SKM-1 treated with dmso at 0.1 percent for 144 hours (cell line): ENCODE measurements at regions not wholly inside any gene's neighbourhood (a gene's known extent, or its start where the extent isn't known, plus 50 kb on each side); places are given as distances from the start of the nearest gene placed in this dataset.

Source experiments
- DNase-seq: peaks from one replicate; lab custom pipeline; 2025; ENCODE audit not compliant: unreplicated experiment; lab: John Stamatoyannopoulos, UW

DNA sequence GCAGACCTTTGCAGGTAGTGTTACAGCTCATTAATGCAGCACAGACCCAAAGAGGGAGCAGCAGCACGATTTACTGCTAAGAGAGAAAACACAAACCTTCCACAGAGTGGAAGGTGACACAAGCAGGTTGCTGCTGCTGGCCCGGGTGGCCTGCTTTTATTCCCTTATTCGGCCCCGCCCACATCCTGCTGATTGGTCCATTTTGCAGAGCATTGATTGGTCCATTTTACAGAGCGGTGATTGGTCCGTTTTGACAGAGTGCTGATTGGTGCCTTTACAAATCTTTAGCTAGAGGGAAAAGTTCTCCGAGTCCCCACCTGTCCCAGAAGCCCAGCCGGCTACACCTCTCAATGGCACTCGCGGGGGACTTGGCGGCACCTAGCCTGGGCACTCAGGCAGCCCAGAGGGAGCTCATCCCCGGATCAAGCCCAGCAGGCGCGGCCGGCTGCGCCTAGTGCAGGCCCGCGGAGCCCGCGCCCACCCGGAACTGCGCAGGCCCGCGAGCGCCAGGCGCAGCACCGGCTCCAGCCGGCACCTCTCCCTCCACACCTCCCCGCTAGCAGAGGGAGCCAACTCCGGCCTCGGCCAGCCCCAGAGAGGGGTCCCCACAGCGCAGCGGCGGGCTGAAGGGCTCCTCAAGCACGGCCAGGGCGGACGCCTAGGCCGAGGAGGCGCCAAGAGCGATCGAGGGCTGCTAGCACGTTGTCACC, 825.6 kb upstream of the HS6ST1 start:
- no peak for DNase-seq

GRCh38 chr2:129152514-129152913, 827.0 kb upstream of the RAB6C start:
- DNase-seq: no peak

GRCh38 chr2:129160879-129161278, 818.6 kb upstream of the RAB6C start:
- no peak for DNase-seq

DNA sequence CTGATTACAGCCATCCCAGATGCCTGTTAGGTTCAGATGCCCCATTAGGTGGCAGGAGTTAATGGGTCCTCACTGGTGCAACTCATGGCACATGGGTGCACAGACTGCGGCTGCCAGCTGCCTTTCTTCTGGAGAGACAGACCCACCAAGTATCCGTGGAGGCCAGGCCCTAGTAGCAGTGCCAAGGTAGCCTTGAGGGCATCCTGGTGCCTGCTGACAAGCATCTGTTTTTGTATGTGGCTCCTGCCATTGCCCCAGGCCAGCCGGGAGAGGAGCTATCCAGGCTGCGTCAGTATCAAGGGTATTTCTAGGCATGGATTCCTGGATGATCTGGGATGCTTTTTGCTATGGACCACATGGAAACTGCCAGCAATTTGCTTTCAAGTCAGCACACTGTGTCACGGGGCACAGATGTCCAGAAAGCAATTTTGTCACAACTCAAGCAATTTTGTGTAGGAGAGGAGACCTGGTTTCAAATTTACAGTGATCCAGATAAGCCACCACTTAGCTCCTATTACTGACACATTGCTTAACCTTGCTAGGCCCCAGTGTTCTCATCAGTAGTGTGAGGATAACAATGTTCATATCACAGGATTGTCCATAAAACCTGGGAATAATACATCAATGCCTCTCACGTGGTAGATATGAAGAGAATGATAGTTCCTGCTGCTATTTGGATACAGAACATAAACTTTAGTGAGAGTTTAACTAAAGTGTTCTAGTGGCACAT, 815.1 kb upstream of the RAB6C start:
- no peak for DNase-seq

GRCh38 chr2:129165006-129165405, 814.5 kb upstream of the RAB6C start:
- DNase-seq: no peak

DNA sequence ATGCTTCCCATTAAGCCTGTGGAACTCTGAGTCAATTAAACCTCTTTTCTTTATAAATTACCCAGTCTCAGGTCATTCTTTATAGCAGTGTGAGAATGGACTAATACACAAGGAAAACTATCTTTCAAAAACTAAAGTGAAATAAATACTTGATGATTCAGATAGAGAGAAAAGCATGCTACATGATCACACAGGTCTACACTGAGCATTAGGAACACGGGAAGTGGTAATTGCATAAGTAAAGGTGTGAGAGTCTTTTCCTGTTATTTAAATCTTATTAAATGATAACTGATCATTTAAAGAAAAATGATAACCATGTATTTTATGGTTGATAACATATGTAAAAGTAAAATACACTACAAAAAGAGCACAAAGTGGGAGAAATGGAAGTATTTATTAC, 812.0 kb upstream of the RAB6C start:
- no peak for DNase-seq

- no peak for DNase-seq
Measured at GRCh38 chr2:129170570-129170969, 808.9 kb upstream of the RAB6C start.

- no peak for DNase-seq
Measured at GRCh38 chr2:129174143-129174542, 805.3 kb upstream of the RAB6C start.

DNA sequence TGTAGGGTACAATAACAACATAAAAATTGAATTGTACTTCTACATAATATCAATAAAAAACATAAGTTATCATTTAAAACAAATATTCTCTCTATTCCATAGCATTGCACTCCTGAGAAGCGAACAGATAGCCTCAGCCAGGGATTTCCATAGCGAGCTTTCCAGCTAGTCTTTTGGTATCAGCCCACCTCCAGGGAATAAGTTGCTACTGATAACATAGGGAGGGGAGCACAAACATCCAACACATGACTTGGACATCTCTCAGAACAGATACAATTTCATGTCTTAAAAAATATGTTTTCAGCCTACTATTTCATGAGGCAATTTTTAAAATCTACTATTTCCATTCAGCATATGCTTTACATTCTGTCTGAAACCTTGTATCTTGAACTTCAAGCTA, 804.4 kb upstream of the RAB6C start:
- no peak for DNase-seq

DNA sequence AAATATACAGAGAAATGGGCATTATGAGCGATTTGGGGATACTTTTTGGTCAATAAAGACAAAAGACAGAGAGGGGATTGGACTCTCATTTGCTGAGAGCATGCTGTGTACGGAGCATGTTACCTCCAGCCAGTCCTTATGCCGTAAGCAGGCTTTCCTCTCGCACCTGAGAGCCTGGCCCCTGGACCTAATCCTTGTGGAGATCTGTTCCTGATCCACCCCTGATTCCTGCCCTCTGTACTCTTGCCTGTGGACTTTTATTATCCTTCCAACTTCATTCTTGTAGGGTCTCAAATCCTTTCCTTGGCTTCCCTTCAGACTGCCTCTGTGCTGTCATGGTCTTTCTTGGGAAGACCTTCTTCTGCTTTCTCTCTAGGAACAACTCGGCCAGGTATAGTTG, 803.1 kb upstream of the RAB6C start:
- no peak for DNase-seq

DNA sequence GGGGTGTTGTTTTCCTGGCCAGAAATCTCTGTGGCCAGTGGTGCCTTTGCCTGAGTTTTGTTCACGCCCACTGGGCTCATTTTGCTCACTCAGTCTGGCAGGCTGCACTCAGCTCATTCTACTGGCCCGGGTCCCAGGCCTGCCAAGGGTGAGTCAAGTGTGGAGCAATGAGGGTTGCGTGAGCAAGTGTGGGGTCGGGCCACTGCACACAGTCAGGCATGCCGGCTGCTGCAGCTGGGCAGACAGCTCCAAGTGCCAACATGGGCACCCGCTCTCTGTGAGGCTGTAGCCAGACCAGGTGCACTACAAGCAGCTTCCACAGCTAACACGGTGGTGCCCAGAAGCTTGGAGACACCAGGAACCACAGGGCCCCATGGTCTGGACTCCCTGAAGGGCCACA, 801.1 kb upstream of the RAB6C start:
- no peak for DNase-seq

- DNase-seq: no peak
Measured at GRCh38 chr2:129179199-129179598, 800.3 kb upstream of the RAB6C start.

- DNase-seq: no peak
Measured at GRCh38 chr2:129180124-129180716, 799.2 kb upstream of the RAB6C start.

DNA sequence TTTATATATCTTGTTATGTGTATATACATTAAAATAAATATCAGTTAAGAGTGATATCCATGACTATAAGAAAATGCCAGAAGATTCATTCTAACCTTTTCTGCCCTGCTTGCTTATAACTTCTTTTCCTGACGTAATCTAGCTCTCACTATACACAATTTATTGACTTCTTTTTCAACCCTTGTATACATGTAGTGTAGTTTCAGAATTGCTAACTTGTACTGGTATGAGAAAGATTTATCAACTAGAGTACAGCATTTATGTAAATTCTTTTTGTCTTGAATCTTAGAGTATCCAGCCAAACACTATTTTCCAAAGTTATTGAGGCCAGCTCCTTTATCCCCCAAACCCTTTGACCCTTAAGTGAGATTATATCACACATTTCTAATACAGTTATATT, 798.0 kb upstream of the RAB6C start:
- DNase-seq: no peak

- DNase-seq: no peak
Measured at GRCh38 chr2:129181963-129182362, 797.5 kb upstream of the RAB6C start.

- no peak for DNase-seq
Measured at GRCh38 chr2:129187343-129187742, 792.1 kb upstream of the RAB6C start.

- no peak for DNase-seq
Measured at GRCh38 chr2:129188451-129188850, 791.0 kb upstream of the RAB6C start.

DNA sequence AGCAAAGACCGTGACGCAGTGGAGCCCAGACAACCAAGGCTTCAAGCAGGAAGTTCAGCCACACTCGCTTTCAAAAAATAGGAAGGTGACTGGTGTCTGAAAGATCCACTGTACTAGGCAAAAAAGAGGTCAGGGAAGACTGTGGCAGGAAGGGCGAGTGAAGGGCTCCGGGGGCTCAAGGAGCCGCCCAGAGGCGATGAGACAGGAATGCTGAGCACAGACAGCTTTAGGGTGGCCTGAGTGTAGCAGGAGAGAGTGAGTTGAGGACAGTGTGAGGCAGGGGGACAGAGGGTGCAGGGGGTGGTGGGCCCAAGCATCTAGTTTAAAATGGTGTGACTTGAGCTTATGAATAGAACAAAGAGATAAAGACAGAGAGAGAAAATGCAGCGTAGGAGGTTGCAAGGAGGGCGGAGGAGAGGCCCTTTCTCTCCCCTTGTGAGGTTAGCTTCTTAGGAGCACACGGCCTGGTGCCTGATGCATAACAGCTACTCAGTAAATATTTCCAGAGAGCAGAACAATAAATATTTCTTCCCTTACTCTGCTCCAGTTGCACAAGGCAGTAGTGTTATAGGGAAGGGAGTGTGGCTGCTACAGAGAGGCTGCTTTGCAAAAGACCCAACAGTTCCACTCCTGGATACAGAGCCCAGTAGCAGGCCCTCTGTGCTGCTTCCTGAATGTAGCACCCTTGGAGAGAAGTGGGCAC, 789.7 kb upstream of the RAB6C start:
- no peak for DNase-seq

DNA sequence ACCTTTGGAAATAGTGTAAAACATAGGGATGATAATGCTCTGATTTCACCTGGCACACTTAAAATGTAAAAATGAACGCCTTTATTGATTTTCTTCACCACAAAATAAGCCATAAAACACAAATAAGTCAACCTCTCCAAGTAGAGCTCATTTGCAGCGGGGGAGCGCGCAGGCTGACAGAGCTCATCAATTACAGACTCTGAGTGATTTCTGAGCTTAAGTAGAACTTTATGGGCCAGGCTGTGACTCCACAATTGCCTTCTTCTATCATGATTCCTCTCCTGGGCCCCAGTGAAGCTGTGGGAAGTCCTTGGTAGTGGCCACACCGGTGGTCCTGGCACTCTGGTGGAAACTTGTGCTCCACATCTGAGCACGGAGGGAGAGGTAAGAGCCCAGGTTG, 789.0 kb upstream of the RAB6C start:
- DNase-seq: no peak

GRCh38 chr2:129191530-129191929, 787.9 kb upstream of the RAB6C start:
- DNase-seq: no peak

GRCh38 chr2:129192117-129192516, 787.3 kb upstream of the RAB6C start:
- no peak for DNase-seq

GRCh38 chr2:129192841-129193253, 786.6 kb upstream of the RAB6C start:
- no peak for DNase-seq
